NCI-H748 (cell line): ENCODE measurements at regions not wholly inside any gene's neighbourhood (a gene's known extent, or its start where the extent isn't known, plus 50 kb on each side); places are given as distances from the start of the nearest gene placed in this dataset.

Source experiments
- DNase-seq: peaks from one replicate; lab custom pipeline; 2025; ENCODE audit not compliant: unreplicated experiment; lab: John Stamatoyannopoulos, UW

DNA sequence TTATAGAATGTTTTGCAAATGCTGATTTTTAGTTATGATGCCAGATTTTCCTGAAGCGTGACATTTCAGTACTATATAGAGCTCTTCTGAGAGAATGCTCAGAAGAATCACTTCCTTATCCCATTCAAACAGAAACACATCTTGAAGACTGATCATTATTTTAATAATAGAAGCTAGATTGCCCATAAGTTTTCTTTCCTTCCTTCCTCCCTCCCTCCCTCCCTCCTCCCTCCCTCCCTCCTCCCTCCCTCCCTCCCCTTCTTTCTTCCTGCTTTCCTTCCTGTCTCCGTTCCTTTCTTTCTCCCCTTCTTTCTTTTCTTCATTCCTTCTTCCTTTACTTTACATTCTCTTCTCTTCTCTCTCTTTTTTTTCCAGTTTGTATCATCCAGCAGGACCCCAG, 767.4 kb downstream of the IRX1 start:
- DNase-seq, result no peak

DNA sequence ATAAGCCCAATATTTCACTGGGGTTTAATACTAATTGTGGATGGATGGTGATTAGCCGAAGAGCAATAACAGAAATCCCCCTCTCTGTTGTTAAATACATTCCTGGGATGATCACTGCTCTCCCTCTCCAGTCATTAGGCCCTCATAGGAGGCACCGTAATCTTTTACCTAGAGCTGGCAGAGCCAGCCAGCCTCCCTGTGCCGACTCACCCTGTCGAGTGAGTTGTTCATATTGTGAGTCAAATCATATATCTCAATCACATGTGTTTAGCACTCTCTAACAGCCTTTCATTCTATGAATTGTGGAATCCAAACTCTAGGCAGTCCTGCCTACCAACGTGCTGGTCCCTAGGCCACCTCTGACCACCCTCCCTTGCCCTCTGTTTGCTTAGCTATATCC, 771.0 kb downstream of the IRX1 start:
- no peak for DNase-seq

DNA sequence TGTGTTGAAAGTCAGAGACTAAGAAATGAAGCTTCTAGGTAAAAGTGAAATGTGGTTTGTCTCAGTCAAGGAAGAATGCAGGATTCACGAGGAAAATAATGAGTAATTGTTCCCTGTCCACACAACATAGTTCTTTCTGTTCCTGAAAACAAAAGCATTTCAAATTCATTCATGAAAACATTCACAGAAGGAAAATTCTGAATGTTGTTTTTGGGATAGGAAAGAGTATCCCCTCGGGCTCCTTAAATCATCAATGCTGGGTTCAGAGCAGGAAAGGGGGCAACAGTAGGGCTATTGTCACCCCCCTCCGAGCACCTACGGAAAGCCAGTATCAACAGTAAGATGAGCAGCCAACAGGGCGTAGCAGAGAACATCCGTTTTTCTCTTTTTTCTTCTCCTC, 769.9 kb upstream of the ADAMTS16 start:
- DNase-seq, result no peak

DNA sequence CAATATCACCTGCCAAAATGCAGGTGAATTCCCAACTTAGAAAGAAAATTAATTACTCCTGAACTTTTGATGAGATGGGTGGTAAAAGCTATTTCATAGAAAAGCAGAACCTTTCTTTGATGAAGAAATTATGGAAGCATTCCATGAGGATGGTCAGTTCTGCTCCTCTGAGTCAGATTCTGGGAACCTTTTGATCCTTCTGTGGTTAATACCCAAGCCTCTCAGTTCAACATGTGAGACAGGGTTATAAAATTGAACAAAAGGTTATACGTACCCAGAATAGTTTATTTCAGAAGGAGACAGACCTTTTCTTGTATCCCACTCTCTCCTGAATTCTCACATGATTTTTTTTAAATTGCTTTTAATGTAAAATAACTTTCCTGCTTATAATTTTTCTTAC, 767.6 kb upstream of the ADAMTS16 start:
- DNase-seq, result no peak

DNA sequence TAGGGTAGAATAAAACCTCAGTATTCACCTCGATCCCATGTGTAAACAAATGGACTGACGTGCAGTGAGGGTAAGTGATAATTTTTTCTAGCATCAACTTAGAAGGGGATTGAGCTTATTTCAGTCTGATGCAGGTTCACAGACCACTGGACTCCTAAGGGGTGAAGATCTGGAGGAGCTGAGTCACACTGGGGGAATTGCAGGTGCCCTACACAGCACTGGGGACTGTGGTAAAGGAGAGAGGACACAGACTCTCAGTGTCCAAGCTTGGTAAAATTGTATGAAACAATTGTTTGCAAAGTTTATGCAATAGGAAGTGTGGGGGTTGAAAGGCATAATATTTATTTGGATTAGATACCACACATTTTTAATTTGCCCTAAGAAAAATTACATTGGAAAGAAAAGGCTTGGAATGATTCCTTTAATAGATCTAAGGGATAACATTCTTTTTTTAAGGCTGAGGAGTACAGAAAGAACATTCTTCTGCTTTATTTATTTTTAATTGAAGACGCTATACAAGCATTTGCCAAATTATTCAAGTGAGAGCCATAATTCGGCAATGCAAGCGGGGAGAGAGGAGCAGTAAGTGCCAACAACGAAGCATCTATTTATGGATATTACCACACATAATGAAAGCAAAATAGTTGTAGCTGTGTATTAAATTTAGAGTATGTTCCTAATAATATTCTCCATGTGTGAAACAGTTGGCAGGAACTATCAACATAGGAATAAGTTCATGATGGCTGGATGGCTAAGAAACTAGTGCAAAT, 766.9 kb upstream of the ADAMTS16 start:
- no peak for DNase-seq

DNA sequence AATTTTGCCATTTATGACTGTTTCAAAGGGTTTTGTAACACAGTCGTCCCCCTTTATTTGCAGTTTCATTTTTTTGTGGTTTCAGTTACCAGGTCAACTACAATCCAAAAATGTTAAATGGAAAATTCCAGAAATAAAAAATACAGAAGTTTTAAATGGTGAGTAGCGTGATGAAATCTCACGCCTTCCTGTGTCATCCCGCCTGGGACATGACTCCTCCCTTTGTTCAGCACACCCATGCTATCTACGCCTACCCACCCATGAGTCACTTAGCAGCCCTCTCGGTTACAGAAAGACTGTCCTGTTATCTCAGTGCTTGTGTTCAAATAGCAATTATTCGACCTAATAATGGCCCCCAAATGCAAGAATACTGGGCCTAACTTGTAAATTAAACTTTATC, 765.3 kb upstream of the ADAMTS16 start:
- DNase-seq, result no peak

DNA sequence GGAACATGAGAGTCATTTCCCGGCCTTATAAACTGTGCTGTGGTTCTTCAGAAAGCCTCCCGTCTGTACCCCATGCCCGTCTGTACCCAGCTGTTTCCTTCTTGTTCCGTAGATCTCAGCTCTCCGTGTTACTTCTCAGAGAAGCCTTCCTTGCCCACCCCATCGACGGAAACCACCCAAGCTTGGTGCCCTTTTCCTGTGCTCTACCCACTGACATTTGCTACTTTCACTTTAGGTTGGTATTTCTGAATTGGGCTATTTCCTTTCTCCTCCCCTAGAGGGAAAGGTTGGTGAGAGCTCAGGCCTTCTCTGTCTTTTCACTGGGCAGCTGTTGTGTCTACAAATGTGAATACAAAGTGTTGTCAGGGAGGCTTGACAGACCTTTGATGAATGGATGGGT, 764.5 kb upstream of the ADAMTS16 start:
- no peak for DNase-seq

DNA sequence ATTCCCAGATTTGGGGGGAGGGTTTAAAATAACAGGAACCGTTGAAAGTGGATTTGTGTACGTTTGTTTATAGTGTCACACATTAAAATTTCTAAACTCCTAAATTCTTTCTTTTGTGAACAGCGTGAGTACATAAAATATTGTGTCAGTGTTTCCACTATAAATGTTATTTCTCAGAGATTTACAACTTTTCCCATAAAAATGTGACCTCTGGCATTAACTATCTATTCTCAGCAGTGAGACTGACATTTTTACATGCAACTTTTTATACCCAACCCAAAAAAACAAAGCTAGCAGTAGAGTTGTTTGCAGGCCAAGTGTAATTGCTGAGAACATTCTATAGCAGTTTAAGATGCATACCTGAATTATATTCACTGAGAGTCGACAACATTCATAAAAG, 757.0 kb upstream of the ADAMTS16 start:
- no peak for DNase-seq

DNA sequence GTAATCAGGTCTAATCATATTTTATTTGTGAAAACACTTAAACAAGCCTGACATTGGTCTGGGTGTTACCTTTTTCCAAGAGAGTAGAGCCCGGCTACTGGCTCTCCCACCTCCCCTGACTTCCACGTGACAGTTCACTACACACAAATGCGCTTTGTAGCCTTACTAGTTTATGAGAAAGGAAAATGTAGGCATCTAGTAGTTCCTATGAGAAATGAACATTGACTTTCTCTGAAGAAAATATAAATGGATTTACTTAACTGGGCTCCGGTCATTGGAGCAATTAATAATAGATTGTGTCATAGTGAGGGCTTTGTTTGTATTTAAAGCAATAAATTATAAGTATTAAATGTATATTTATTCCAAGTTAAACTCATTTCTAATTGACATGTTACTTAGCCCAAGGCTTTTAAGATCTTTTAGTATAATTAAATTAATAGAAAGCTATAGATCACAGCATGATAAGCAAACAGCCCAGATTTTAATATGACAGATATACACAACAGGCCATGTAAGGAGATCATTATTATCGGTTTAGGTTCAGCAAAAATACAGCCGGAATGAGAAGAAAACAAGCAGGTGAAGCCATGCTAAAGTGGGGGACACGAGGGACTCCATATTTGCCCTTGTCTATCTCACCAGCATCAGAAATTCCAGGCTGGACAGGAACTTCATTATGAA, 756.5 kb upstream of the ADAMTS16 start:
- DNase-seq, result no peak

DNA sequence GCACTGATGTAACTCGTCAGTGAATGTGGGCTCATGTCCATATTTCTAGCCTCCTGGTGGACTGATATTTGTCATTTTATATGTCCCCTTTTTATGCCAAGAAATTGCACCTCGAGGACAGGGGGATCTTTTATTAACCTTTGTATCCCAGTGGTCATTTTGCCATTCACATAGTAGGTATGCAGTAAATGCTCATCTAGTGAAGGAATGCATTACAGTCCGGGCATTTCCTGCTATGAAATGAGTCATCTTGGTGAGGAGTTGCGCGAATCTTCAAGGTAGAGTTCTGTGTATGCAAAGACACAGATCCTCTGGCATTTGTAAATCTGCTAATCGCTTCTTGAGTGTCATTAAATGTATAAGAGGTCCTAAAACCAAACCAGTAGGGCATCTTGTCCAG, 755.5 kb upstream of the ADAMTS16 start:
- DNase-seq, result no peak

DNA sequence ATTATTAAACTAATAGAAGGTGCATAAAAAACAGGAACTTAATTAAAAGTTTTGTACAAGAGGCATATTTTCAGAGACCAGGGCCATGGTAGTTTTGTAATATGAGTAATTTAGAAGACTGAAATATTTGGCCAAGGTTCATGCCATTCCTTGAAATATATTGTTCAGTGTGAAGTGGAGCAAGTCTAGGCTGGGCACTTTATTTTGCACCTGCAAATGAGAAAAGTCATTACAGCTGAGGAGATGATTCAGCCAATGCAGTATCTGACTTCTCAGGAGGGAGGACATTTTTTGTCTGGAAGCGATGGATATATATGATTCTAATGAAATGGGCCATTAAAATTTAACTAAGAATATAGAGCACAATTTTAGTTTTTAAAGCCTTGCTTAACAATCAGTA, 754.0 kb upstream of the ADAMTS16 start:
- no peak for DNase-seq

DNA sequence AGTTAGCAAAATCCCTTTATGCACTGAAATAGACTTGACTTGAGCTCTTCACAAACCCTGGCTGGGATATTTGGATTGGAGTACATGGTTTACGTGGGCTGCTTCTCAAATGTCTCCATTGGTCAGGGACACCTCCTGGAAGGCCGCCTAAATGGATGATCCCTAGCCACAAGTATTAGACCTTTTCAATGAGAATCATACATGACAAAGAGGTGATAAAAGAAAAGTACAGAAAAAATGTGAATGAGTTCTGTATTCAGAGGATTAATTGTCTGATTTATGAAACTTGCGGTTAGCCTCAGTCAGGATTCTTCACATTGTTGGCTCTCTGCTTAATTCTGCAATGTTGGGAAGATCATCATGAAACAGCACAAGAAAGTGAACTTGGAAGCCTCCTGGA, 752.8 kb upstream of the ADAMTS16 start:
- no peak for DNase-seq

DNA sequence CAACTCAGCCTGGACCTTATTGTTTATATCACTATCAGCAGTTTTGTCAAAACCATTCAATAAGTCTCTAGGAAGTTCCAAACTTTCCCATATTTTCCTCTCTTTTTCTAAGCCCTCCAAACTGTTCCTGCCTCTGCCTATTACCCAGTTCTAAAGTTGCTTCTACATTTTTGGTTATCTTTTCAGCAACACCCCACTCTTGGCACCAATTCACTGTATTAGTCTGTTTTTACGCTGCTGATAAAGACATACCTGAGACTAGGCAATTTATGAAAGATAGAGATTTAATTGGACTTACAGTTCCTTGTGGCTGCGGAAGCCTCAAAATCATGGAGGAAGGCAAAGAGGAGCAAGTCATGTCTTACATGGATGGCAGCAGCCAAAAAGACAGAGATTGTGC, 744.4 kb upstream of the ADAMTS16 start:
- no peak for DNase-seq

DNA sequence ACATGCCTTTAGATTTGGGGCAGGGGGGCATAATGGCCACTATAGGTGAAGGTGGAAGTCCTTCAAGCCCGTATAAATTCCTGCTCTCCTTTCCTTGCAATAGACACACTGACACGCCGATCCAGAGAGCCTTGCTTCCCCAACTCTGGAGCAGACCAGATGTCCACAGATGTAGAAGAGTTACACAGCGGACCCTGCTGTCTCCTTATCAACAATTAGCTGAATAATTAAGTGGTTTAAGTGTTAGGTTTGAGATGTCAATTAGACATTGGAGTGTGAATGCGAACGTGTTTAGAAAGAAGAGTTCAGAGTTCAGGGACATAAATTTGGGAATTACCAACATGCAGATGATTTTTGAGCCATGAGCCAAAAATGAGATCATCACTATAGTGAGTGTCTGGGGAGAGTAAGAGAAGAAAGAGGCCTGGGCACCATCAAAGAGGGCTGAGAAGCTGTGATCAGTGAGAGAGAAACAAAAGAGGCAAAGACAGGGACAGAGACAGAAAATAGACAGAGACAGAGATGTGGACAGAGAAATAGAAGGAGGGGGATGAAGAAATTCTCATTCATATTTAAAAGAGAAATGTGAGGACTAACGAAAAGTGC, 734.4 kb upstream of the ADAMTS16 start:
- DNase-seq, result no peak

DNA sequence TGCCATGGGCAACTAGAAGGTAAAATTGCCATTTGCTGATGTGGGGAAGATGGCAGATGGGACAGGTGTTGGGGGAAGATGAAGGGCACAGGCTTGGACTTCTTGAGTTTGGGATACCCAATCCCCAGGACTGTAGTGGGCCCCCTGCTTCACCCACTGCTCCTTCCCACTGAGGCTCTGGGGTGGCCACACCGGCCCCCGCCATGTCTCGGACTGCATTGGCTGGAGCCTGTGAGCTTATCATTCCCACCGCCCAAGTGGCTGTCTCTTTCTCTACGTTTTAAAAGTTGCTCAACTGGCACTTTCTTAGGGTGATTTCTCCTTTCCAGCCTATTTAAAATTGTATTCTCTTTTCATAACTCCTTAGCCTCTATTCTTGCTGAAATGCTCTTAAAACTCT, 730.0 kb upstream of the ADAMTS16 start:
- DNase-seq, result no peak

DNA sequence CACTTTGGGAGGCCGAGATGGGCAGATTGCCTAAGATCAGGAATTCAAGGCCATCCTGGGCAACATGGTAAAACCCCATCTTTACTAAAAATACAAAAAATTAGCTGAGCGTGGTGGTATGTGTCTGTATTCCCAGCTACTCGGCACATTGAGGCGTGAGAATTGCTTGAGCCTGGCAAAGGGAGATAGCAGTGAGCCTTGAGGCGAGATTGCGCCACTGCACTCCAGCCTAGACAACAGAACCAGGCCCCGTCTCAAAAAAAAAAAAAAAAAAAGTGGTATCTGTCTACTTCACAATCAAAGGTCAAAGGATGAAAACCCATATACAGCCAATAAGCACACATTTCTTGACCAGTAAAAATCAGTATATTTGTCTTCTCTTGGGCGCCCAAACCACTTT, 728.5 kb upstream of the ADAMTS16 start:
- no peak for DNase-seq

DNA sequence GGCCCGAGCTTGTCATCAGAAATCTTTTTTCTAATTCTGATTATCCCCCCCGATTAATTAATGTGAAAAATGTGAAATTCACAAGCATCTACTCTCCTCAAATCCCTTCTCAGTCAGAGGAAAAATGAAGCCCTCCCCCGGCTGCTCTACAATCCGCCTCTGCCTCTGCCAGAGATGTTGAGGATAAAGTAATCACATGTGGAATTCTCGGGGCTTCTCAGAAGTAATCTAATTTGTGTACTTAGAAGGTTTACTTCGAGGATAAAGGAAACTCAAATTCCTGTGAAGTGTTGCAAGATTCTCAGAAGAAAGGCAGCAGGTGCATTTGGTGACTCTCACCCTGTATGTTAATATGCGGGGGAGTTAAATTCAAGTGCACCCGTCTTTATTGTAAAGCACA, 726.1 kb upstream of the ADAMTS16 start:
- no peak for DNase-seq

DNA sequence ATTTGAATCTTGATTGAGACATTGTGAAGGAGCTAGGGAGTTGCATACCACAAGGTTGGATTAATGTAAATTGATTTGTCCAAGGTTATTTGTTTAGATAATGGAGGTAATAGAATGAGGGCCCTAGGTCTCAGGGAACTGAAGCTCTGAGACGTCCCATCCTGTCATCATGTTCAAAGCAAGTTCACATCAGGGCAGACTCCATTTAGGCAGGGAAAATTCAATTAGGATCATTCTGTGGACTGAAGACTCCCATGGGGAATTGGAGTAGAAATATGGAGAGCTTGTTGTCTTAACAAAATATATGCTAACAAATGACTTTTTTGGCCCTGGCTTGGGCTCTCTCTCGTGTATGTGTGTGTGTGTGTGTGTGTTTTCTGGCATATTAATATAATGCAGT, 722.0 kb upstream of the ADAMTS16 start:
- no peak for DNase-seq

DNA sequence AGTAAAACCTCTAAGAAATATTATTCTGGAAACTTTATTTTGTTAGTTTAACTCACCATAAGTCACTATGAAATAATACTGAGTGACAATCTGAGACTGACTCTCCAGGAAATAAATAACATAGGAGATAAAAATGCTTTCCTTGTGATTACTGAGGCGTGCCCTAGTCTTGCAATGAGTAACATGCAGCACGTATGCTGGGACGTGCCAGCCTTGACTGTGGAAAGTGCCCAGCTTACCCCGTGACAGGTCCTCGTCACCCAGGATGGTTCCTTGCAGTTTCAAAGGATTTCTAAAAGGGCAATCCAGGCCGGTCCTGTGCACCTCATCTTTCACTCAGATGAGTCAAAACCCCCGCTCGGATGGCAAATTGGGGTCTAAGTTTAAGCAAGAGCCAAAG, 720.8 kb upstream of the ADAMTS16 start:
- DNase-seq, result no peak

DNA sequence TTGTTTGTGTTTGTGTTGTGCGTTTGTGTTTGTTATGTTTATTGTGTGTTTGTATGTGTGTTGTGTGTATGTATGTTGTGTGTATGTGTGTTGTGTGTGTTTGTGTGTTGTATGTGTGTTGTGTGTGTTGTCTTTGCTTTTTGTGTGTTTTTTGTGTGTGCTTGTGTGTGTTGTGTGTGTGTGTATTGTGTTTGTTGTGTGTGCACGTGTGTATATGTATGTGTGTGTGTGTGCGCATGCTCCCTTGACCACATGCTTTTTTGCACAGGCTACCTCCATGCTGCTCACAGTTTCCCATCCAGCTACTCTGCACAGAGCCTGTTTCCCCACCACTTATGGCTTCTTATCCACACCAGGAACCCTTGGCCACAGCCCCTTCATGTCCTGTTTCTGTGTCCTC, 720.0 kb upstream of the ADAMTS16 start:
- no peak for DNase-seq

DNA sequence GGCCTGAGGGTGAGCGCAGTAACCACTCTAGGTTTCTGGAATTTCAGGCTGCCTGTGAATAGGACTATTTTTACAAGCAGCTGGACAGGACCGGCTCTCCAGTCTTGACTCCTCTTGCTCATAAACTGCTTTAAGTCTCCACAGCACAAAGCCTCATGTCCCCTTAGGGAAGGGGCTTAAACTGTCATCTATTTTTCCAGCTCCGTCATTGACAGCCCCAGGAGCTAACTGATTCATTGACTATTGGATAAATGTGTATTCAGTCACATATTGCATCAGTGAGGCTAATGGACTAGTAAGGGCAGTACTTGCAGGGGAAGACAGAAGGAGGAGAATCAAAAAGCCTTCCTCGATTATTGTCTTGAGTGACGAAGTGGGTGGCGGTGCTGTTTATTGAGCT, 719.4 kb upstream of the ADAMTS16 start:
- no peak for DNase-seq

DNA sequence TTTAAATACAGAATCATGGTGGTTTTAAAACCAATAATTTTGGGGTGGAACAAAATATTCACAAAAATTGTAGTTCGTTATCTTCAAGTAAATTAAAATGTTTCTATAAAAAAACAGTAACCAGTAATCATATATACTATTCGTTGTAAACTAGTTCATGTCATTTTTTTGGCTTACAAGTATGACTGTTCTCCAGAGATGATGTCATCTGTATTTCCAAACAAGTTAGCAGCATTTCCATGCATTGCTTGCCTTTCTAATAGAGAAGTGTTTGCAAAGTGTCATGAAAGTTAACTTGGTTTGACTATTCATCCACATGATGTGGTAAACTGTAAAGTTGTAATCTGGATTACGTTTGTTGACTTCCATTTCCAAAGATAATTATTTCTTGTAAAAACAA, 717.9 kb upstream of the ADAMTS16 start:
- DNase-seq, result no peak

DNA sequence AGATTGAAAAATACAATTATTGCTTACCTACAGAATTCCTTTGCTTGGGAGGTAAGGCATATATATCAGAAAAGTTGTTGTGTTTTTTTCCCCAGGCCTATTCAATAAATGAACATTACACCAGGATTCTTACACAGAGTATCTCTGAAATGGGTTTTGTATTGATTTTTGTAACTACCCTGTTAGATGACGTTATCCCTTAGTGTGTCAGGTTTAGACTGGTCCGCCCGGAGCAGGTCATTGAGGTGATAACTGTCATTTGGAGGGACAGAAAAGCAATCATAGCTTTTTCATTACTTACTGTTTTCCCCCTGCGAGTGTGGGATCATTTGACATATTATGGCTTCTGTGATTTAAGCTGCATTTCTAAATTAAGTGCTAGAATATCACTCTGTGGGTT, 715.2 kb upstream of the ADAMTS16 start:
- DNase-seq, result no peak
